HG03342 (cell line): ENCODE measurements at regions not wholly inside any gene's neighbourhood (a gene's known extent, or its start where the extent isn't known, plus 50 kb on each side); places are given as distances from the start of the nearest gene placed in this dataset.
"Not testable (repeated sequence)": the region's sequence is repeated elsewhere in the genome, so short reads cannot be mapped to it uniquely, and the experiment has no call there.

ENCODE experiments used
- ATAC-seq: cut with Tn5 transposase; IDR thresholded peaks from one replicate; pipeline ENCODE4 v1.9.1; 2021; ENCODE audit warnings: mild to moderate bottlenecking, moderate library complexity; ENCODE audit not compliant: unreplicated experiment

DNA sequence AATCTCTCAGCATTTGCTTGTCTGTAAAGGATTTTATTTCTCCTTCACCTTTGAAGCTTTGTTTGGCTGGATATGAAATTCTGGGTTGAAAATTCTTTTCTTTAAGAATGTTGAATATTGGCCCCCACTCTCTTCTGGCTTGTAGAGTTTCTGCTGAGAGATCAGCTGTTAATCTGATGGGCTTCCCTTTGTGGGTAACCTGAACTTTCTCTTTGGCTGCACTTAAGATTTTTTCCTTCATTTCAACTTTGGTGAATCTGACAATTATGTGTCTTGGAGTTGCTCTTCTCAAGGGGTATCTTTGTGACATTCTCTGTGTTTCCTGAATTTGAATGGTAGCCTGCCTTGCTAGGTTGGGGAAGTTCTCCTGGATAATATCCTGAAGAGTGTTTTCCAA lies 189.4 kb downstream of the TTC6 start:
- ATAC-seq, result not testable (repeated sequence)

DNA sequence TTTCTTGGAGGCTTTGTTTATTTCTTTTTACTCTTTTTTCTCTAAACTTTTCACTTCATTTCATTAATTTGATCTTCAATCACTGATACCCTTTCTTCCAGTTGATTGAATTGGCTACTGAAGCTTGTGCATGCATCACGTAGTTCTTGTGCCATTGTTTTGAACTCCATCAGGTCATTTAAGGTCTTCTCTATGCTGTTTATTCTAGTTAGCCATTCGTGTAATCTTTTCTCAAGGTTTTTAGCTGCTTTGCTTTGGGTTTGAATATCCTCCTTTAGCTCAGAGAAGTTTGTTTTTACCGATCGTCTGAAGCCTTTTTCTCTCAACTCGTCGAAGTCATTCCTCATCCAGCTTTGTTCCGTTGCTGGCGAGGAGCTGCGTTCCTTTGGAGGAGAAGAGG lies 189.9 kb downstream of the TTC6 start:
- not testable (repeated sequence) for ATAC-seq

DNA sequence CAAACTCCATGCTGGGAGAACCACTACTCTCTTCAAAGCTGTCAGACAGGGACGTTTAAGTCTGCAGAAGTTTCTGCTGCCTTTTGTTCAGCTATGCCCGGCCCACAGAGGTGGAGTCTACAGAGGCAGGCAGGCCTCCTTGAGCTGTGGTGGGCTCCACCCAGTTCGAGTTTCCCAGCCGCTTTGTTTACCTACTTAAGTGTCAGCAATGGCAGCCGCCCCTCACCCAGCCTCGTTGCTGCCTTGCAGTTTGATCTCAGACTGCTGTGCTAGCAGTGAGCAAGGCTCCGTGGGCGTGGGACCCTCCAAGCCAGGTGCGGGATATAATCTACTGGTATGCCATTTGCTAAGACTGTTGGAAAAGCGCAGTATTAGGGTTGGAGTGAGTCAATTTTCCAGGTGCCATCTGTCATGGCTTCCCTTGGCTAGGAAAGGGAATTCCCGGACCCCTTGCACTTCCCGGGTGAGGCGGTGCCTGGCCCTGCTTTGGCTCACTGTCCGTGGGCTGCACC lies 190.7 kb downstream of the TTC6 start:
- not testable (repeated sequence) for ATAC-seq

DNA sequence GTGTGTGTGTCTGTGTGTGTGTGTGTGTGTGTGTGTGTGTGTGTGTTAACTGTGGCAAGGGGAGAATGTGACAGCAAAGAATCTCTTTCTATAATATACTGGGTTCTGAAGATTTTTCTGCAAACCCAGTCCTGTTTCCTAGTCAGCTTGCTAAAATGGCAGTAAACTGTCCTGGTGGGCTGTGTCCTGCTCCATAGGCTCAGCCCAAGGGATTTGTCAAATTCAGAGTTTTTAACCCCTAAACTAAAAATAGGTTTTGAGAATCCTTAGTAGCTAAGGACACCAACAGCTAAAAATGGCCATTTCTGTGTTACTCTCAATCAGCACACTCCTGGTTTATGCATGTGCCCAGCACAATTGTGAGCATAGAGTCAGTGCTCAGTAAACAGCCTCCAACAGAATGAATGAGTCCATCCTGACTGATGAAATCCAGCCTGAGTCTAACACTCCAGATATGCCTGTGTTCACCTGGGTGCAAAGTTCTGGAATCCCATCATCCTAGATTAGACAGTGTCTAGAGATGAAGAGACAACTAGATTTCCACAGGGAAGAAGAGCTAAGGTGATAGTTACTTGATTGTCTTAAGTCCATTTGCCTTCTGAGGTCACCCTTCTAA lies 192.6 kb downstream of the TTC6 start:
- no peak for ATAC-seq

DNA sequence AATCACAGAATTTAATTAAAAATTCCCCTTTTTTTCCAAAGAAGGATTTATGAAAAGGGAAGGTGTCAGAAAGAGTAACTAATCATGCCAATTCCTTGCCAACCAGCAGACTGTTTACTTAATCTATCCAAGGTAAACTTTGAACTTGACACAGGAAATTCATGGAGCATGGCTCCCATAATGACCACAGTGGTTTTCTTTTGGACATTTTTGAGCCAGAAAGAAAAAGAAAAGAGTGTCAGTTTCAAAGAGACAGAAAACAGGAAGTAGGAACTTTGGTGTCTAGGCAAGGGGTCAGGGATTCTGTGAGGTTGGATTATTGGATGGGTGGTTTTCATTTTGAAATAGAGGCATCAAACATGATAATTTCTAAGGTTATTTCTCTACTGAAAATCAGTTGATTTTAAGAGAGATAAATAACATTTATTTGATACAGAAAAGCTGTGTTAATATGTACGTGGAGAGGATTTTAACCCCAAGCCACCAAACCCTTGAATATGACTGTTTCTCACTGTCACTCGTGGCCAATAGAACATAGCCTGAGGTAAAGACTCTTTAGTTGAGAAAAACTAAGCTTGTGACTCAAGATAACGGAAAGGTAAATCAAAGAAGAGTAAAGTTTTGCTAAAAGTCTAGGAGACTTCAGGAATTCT lies 196.1 kb downstream of the TTC6 start:
- no peak for ATAC-seq

DNA sequence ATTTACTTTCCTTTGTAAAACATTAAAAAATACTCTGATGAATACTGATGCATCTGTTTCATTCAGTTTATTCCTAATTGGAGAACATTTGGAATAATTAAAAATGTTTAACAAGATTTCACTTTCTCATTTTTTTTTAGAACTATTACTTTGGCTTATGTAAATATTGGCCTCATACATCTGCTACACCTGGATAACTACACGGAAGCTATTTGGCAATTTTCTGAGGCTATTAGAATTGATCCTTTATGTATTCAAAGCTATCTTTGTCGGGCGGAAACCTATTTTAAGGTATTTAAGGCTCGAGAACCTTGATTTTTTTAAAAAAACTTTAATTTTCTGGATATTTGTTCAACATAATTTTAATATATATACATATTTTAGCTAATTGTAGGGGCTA lies 196.7 kb downstream of the TTC6 start:
- ATAC-seq, result no peak

DNA sequence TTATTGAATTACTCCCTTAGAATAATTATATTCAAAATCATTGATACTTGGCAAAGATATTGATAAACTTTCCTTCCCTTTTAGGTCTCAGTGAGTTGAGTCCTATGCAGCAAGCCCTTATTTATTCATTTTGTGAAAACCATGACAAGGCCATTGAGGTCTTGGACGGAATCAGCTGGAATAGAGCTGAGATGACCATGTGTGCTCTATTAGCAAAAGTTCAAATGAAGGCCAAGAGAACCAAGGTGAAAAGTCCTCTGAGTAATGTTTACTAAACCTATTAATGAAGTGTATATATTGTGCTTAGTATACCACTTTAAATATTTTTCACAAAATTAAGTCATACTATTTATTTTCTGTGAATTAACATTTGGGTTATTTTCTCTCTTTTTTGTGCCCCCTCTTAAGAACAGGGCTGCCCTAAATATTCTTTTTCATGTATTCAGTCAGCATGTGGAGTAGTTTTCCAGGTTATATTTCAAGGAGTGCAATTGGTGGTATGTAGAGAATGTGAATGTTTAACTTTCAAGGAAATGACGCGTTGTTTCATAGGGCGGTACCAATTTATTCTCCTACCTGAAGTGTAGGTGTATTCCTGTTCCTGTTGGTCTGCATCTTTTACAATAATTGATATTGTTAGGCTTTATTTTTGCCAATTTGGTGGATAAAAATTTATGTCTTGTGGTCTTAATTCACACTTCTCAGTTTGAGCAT lies 201.4 kb downstream of the TTC6 start:
- ATAC-seq, result no peak

DNA sequence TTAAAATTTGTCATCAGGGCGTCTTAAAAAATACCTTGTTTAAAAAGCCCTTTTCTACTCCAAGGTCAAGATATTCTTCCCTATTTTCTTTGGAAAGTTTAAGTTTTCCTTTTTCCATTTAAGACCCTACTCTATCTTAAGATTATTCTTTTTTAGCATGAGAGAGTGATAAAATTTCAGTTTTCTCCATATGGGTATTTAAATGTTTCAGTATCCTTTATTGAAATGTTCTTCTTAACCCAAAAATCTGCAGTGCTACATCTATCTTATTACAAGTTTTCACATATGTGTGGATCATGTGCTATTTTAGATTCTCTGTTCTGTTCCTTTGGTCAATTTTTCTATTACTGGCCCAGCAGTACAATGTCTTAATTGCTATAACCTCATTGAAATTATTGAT lies 202.2 kb downstream of the TTC6 start:
- ATAC-seq, result no peak

DNA sequence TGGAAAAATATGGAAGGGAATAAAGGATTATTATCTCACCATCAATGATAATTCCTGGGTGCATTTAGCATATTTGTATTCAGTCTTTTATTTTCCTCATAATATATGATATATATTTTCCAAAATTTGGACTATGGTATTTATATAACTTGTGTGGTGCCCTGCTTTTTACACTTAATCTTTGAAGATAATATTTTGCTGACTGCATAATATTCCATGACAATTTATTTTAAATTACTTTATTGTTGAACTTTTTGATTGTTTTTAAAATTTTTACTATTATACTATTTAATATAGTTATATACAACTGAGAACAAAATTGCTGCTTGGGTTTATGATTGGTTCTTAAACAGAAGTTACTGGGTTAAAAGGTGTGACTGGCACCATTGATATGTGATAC lies 212.3 kb downstream of the TTC6 start:
- ATAC-seq, result no peak

DNA sequence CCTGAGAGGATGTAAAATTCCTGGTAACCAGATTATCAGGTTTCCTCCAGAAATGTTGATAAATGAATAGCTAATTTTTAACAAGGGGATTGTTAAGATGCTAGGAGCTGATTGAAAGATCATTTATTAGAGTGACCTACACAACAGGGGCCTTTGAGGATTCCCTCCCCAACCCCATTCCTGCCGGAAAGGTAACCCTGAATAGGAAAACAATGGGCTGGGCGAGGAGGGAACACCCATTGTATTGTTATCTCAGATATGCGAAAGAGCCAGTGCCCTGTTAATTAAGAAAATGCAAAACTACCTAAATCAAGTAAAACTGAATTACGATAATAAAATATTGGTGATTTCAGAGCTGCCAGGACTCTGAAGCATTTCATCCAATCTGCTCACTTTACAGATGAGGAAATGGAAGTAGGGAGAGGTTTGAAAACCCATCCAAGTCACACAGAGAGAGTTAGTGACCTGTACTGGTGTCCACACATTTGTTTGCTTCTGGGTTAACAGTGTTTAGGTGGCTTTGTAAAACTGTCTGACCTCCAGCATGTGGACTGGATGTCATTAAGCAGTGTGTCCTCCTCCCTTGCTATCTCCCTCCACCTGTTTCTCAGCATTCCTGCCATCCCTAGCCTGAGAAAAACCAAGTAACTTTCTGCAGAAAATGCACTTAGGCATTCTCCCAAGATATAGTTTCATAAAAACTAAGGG lies 214.8 kb downstream of the TTC6 start:
- no peak for ATAC-seq

DNA sequence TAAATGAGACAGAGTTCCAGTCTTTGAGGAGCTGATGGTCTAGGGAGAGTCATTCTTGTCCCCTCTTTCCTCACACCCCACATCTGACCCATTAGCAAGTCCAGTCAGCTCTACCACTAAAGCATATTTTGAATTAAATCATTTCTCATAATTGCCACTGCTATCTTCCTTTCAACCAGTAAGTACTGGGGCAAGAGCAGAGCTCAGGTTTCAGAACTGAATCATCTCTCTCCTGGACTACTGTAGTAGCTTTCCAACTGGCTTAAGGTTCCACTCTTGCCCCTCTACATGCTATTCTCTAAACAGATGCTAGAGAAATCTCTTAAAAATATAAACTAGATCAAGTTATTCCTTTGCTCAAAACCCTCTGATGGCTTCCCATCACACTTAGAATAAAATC lies 218.3 kb downstream of the TTC6 start:
- no peak for ATAC-seq

DNA sequence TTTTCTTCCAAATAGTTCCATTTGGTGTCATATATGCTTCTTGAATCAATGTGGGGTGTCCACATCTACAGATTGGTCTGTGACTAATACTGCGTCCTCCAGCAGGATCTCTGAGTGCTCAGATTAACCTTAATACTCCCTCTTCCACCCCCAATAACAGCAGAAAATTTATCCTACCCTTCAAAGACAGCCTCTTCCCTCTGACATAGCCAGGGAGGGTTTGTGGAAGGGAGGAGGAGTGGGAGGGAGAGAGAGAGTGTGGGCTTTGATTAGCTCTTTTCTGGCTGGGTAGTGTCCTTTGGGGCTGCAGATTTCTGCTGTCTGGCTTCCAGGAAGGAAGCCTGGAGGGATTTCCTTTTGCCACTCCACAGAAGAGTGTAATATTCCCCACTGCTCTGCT lies 220.7 kb downstream of the TTC6 start:
- no peak for ATAC-seq

DNA sequence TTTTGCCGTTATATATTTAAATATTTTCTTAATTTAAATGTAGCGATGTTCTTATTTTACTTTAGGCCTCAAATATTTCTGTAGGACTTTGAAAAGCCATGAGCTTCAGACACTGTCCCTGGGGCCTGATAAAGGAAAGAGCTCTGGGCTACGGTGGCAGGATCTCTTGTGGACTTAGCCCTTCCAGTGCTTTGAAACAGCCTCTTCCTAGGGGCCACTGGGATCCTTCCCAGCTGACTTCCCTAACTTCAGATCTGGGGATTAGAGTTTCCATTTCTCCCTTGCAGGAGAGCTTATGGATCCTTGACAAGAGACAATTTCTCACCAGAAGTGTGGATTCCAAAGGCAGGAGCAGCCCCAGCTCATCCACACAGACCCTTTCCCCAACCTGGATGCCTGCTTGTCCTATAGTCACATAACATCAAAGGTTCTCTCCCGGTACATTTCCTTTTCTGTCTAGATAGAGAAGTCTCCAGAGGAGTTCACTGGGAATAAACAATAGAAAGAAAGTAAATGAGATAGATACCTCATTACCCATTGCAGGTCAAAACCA lies 221.4 kb downstream of the TTC6 start:
- no peak for ATAC-seq

DNA sequence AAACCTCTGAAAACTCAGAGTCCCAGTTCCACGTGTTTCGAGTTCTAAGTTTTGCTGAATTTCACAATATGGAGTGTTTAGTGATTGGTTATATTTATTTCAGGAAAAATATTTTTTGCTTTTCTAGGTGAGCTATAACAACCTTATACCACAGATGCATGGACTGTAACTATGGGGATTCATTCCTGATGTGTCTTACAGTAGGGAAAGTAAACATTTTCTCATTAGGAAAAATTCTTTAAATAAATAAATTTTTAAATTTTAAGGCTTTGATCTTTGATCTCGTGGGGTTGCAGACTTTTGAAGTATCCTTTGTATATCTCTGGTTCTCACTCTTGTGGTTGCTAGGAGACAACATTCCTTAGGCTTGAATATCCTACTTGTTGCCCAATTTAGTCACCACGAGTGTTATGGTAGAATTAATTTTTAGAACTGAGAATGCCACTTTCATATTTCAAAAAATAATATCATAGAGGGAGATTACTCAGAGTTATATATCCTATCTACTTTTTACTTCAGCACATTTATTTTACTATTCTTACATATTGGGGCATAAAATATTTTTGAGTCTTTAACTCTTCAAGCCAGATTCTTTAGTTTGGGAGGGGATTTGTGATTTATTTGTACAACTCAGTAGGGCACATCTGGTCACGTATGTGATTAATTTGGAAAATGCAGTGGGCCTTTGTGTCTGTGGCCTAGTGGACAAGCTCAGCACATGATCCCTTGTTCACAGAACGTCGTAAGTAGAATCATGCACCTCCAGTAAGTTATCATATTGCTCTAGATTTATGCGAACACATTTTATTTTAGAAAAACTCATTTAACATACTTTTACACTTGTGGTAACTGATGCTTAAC lies 224.0 kb downstream of the TTC6 start:
- ATAC-seq, result no peak

DNA sequence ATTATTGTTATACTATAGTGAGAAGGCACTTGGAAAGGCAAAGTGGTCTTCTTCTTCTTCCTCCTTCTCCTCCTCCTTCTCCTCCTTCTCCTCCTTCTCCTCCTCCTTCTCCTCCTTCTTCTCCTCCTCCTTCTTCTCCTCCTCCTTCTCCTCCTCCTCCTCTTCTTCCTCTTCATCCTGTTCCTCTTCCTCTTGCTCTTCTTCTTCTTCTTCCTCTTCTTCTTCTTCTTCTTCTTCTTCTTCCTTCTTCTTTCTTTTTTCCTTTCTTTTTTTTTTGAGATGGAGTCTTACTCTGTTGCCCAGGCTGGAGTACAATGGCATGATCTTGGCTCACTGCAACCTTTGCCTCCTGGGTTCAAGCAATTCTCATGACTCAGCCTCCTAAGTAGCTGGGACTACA lies 225.4 kb downstream of the TTC6 start:
- not testable (repeated sequence) for ATAC-seq

DNA sequence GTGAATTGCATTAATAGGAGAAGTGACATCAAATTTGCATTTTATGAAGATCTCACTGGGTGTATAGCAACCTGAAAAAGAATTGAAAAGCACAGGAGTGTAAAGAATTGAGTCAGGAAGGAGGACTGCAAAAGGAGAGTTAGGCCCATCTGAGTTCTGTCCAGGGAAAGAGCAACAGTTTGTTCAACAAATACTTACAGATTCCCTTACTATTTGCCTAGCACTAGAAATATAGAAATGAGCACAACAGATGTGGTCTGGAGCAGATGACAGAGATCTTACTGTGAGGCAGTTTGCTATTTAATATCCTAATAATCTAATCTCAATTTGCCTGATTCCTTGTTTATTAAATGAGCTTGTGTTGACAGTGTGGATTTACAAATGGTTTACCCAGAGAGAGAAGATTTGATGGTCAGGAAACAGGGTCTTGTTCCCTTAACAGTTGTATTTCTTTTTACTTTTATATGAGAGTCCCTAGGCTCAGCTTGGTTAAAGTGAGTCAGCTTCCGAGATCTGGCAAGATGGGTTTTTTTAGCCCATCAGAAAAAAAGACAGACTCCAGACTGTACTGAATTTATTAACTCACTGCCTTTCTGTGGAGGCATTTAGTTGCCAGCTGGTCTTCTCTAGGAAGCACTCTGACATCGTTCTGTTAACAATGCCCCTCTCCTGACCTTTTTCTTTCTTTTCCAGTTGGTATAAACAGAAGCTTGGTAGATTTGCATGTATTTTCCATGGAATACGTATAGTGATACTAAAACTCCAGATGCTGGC lies 229.7 kb downstream of the TTC6 start:
- ATAC-seq, result no peak

DNA sequence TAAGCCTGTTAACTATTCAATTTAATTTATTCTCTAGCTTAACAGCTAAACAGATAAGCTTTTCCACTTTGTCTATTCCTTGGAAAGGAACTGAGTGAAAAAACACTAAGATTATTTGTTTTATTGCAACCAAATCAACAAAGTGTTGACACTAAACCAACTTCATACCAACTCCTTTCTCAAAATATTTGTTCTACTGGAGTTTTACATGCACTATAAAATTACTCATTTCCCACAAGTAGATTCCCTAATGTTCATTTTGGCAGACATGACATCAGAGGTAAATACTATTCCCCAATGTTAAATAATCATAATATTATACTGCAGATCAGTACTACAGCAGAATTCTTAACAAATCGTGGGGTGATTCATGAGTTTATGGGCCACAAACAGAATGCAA lies 231.4 kb downstream of the TTC6 start:
- ATAC-seq, result no peak

DNA sequence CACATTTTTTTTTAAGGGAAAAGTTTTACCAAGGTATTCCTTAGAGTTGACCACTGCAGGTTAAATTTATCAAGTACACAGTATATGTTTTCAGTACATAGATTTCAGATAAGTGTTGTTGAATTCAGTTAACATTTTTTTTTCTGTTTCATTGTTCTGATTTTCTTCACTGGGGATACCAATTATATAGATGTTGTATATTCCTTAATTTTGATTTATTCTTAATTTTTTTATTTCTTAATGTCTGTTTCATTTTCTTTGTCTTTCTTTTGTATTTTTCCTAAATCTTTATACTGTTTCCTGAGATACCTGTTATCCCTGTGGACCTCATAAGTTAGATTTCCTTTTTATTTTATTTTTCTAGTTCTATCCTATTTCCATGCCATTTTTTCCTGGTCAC lies 234.8 kb downstream of the TTC6 start:
- ATAC-seq, result no peak

DNA sequence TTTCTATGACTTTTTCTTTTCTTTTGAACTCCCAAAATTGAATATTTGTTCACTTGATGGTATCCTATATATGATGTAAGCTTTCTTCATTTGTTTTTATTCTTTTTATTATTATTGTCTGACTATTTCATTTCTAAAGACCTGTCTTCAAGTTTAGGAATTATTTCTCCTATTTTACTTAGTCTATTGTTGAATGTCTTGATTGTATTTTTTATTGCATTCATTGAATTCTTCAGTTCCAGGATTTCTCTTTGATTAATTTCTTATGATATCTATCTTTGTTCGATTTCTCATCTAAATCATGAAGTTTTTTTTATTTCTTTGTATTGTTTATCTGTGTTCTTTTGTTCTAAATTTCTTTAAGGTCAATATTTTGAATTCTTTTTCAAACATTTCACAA lies 238.8 kb downstream of the TTC6 start:
- ATAC-seq, result no peak

DNA sequence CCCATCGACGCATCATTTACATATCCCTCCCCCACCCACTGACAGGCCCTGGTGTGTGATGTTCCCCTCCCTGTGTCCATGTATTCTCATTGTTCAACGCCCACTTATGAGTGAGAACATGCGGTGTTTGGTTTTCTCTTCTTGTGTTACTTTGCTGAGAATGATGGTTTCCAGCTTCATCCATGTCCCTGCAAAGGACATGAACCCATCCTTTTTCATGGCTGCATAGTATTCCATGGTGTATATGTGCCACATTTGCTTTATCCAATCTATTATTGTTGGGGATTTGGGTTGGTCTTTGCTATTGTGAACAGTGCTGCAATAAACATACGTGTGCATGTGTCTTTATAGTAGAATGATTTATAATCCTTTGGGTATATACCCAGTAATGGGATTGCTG lies 243.3 kb downstream of the TTC6 start:
- not testable (repeated sequence) for ATAC-seq
